Caki2 (cell line): ENCODE measurements at regions not wholly inside any gene's neighbourhood (a gene's known extent, or its start where the extent isn't known, plus 50 kb on each side); places are given as distances from the start of the nearest gene placed in this dataset.

Source experiments
- DNase-seq: peaks from one replicate; pipeline ENCODE4 v3.0.0-alpha.2; 2015; ENCODE audit warnings: low read depth
- in situ Hi-C: cut with HindIII; loops from 2 replicates; pipeline ENCODE4 v1.10.0; 2016; ENCODE audit warnings: low sequenced_read_pairs, low pct_unique_long_range_greater_than_20kb, mixed read lengths

GRCh38 chr13:107211073-107211472 is 643.1 kb upstream of the ARGLU1 start:
- in situ Hi-C loops: no loop called here
- DNase-seq: peak; percentile 70

- in situ Hi-C loops: no loop called here
Measured at GRCh38 chr13:107210723-107211030, 642.7 kb upstream of the ARGLU1 start.

GRCh38 chr13:107209824-107210722 is 642.1 kb upstream of the ARGLU1 start:
- in situ Hi-C loops: no loop called here
- DNase-seq: no peak

More at GRCh38 chr13:107210723-107211030, 642.7 kb upstream of the ARGLU1 start:
- DNase-seq: peak; percentile 4

- in situ Hi-C loops: no loop called here
- no peak for DNase-seq
Measured at GRCh38 chr13:107208889-107209288, 641.0 kb upstream of the ARGLU1 start.

GRCh38 chr13:107205318-107206104 is 637.6 kb upstream of the ARGLU1 start:
- in situ Hi-C loops: no loop called here
- DNase-seq: peak; percentile 49

- DNase-seq: no peak
- in situ Hi-C loops: no loop called here
Measured at GRCh38 chr13:107203146-107203847, 635.4 kb upstream of the ARGLU1 start.

- no peak for DNase-seq
- in situ Hi-C loops: no loop called here
Measured at GRCh38 chr13:107202371-107203023, 634.6 kb upstream of the ARGLU1 start.

- in situ Hi-C loops: no loop called here
Measured at GRCh38 chr13:107200491-107200890, 632.6 kb upstream of the ARGLU1 start.

GRCh38 chr13:107192289-107192688 is 624.4 kb upstream of the ARGLU1 start:
- in situ Hi-C loops: no loop called here
- peak; percentile 43 for DNase-seq

More at GRCh38 chr13:107200491-107200890, 632.6 kb upstream of the ARGLU1 start:
- no peak for DNase-seq

GRCh38 chr13:107190065-107190464 is 622.1 kb upstream of the ARGLU1 start:
- in situ Hi-C loops: no loop called here
- no peak for DNase-seq

- in situ Hi-C loops: no loop called here
- DNase-seq: no peak
Measured at GRCh38 chr13:107185889-107186288, 618.0 kb upstream of the ARGLU1 start.

- DNase-seq: peak; percentile 4
- in situ Hi-C loops: no loop called here
Measured at GRCh38 chr13:107170270-107170931, 602.5 kb upstream of the ARGLU1 start.

GRCh38 chr13:107157271-107157670 is 589.3 kb upstream of the ARGLU1 start:
- no peak for DNase-seq
- in situ Hi-C loops: no loop called here

- in situ Hi-C loops: no loop called here
- no peak for DNase-seq
Measured at GRCh38 chr13:107144432-107144831, 576.5 kb upstream of the ARGLU1 start.

- DNase-seq: no peak
Measured at GRCh38 chr13:107141767-107142166, 573.8 kb upstream of the ARGLU1 start.

GRCh38 chr13:107139006-107139405 is 571.1 kb upstream of the ARGLU1 start:
- DNase-seq: no peak
- in situ Hi-C loops: no loop called here

More at GRCh38 chr13:107141767-107142166, 573.8 kb upstream of the ARGLU1 start:
- in situ Hi-C loops: no loop called here

- in situ Hi-C loops: no loop called here
- DNase-seq: no peak
Measured at GRCh38 chr13:107138486-107138885, 570.5 kb upstream of the ARGLU1 start.

GRCh38 chr13:107133950-107134349 is 566.0 kb upstream of the ARGLU1 start:
- in situ Hi-C loops: no loop called here
- no peak for DNase-seq
